ENCODE measurements at regions not wholly inside any gene's neighbourhood (a gene's known extent, or its start where the extent isn't known, plus 50 kb on each side); places are given as distances from the start of the nearest gene placed in this dataset.
"Not testable (repeated sequence)": the region's sequence is repeated elsewhere in the genome, so short reads cannot be mapped to it uniquely, and the experiment has no call there.

- peak; percentile 61 for DNase-seq (ENCODE audit: low read depth)
- no peak for TF ChIP-seq CTCF (IDR thresholded peaks at IDR 0.05; ENCODE audit: insufficient read depth, low read depth, low read length, missing control alignments)
- no peak overlapping the region for H3K4me3 ChIP-seq (ENCODE audit: low read length)
Observed at GRCh38 chr4:29326816-29327215, 1393.4 kb upstream of the PCDH7 start.

- DNase-seq (ENCODE audit: low read depth) = no peak
- no peak overlapping the region for H3K4me3 ChIP-seq (ENCODE audit: low read length)
- TF ChIP-seq CTCF (IDR thresholded peaks at IDR 0.05; ENCODE audit: insufficient read depth, low read depth, low read length, missing control alignments) = no peak
Observed at GRCh38 chr4:29336861-29337260, 1383.3 kb upstream of the PCDH7 start.

GRCh38 chr4:29372971-29373370, 1347.2 kb upstream of the PCDH7 start:
- no peak for DNase-seq (ENCODE audit: low read depth)
- TF ChIP-seq CTCF (IDR thresholded peaks at IDR 0.05; ENCODE audit: insufficient read depth, low read depth, low read length, missing control alignments) = no peak
- H3K4me3 ChIP-seq (ENCODE audit: low read length) = no peak overlapping the region

GRCh38 chr4:29375716-29376115, 1344.5 kb upstream of the PCDH7 start:
- no peak for TF ChIP-seq CTCF (IDR thresholded peaks at IDR 0.05; ENCODE audit: insufficient read depth, low read depth, low read length, missing control alignments)

GRCh38 chr4:29378237-29378636, 1341.9 kb upstream of the PCDH7 start:
- H3K4me3 ChIP-seq (ENCODE audit: low read length); DNase-seq (ENCODE audit: low read depth): not testable (repeated sequence)

More at GRCh38 chr4:29375716-29376115, 1344.5 kb upstream of the PCDH7 start:
- H3K4me3 ChIP-seq (ENCODE audit: low read length) = no peak overlapping the region
- no peak for DNase-seq (ENCODE audit: low read depth)

GRCh38 chr4:29390921-29391320, 1329.2 kb upstream of the PCDH7 start:
- TF ChIP-seq CTCF (IDR thresholded peaks at IDR 0.05; ENCODE audit: insufficient read depth, low read depth, low read length, missing control alignments) = no peak
- no peak overlapping the region for H3K4me3 ChIP-seq (ENCODE audit: low read length)
- no peak for DNase-seq (ENCODE audit: low read depth)

- no peak for TF ChIP-seq CTCF (IDR thresholded peaks at IDR 0.05; ENCODE audit: insufficient read depth, low read depth, low read length, missing control alignments)
- no peak for DNase-seq (ENCODE audit: low read depth)
- no peak overlapping the region for H3K4me3 ChIP-seq (ENCODE audit: low read length)
Observed at GRCh38 chr4:29405116-29405515, 1315.1 kb upstream of the PCDH7 start.

GRCh38 chr4:29415771-29416170, 1304.4 kb upstream of the PCDH7 start:
- no peak for TF ChIP-seq CTCF (IDR thresholded peaks at IDR 0.05; ENCODE audit: insufficient read depth, low read depth, low read length, missing control alignments)
- H3K4me3 ChIP-seq (ENCODE audit: low read length) = no peak overlapping the region
- no peak for DNase-seq (ENCODE audit: low read depth)
